MM.1S (cell line): ENCODE measurements at regions not wholly inside any gene's neighbourhood (a gene's known extent, or its start where the extent isn't known, plus 50 kb on each side); places are given as distances from the start of the nearest gene placed in this dataset.

Experiments
- EZH2 ChIP-seq: fragments of 300-600 bp; sonication (generic); optimal IDR thresholded peaks from 2 replicates; pipeline ENCODE3; 2017; ENCODE audit warnings: low read depth, mild to moderate bottlenecking, antibody characterized with exemption, low read length, mixed read lengths
- TF ChIP-seq, protein P1 (sequence below): fragments of 300-600 bp; sonication (generic); IDR thresholded peaks from 2 replicates; pipeline ENCODE4 v1.5.1; 2016; ENCODE audit warnings: antibody characterized with exemption, low read length, mixed read lengths

DNA sequence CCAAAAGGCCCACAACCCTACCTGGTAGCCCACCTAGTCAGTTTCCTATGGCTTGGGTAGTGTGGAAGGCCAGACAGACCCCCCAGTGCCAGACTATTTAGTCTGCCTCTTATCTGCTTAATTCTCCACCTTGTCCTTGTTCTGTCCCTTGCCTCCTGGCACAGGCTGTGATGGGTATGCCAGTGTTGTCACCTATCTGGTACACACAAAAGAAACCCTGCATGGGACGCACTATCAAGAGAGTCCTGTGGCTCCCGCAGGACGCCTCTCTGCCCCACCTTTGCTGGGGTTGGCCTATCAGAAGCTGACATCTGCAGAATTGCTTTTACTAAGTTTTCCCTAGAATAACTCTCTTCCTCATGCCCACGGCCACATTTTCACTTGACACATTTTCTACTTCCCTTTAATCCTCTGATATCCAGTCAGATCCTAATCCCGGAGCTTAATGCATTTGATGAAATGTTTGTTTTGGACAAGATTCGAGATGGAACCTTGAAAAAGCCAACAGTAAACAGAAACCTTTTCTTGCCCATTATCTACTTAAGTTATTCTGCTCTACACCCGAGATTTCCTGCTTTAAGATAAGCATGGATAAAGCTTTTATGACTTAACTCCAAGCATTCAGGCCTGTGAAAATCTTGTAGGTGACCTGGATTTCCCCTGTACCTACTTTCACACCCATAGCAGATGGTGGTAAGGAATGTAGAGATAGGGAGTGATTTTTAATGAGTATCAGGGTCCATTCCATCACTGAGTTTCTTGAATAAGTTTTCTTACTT is 468.5 kb downstream of the ZNF608 start:
- TF ChIP-seq, protein P1, sequence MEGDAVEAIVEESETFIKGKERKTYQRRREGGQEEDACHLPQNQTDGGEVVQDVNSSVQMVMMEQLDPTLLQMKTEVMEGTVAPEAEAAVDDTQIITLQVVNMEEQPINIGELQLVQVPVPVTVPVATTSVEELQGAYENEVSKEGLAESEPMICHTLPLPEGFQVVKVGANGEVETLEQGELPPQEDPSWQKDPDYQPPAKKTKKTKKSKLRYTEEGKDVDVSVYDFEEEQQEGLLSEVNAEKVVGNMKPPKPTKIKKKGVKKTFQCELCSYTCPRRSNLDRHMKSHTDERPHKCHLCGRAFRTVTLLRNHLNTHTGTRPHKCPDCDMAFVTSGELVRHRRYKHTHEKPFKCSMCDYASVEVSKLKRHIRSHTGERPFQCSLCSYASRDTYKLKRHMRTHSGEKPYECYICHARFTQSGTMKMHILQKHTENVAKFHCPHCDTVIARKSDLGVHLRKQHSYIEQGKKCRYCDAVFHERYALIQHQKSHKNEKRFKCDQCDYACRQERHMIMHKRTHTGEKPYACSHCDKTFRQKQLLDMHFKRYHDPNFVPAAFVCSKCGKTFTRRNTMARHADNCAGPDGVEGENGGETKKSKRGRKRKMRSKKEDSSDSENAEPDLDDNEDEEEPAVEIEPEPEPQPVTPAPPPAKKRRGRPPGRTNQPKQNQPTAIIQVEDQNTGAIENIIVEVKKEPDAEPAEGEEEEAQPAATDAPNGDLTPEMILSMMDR: no peak
- TF ChIP-seq EZH2: no peak
